Uterus (tissue), 2 donors: ENCODE measurements at regions not wholly inside any gene's neighbourhood (a gene's known extent, or its start where the extent isn't known, plus 50 kb on each side); places are given as distances from the start of the nearest gene placed in this dataset.

Experiments
- POLR2A ChIP-seq, 2 donors: fragments of 450-650 bp; IDR thresholded peaks; one replicate each; pipeline ENCODE4 v1.6.1; 2016; ENCODE audit warnings: antibody characterized with exemption in 2 of 2, mild to moderate bottlenecking in 1 of 2, moderate library complexity in 1 of 2
- TF ChIP-seq, protein P1 (sequence below), 4 experiments: fragments of 200-600 bp in 2 of 4; fragments of 450-650 bp in 2 of 4; sonication (generic) in 2 of 4; IDR thresholded peaks; one replicate each; pipeline ENCODE4 v1.5.1; 2016 to 2019; ENCODE audit warnings: antibody characterized with exemption in 4 of 4, mild to moderate bottlenecking in 2 of 4, moderate library complexity in 1 of 4

DNA sequence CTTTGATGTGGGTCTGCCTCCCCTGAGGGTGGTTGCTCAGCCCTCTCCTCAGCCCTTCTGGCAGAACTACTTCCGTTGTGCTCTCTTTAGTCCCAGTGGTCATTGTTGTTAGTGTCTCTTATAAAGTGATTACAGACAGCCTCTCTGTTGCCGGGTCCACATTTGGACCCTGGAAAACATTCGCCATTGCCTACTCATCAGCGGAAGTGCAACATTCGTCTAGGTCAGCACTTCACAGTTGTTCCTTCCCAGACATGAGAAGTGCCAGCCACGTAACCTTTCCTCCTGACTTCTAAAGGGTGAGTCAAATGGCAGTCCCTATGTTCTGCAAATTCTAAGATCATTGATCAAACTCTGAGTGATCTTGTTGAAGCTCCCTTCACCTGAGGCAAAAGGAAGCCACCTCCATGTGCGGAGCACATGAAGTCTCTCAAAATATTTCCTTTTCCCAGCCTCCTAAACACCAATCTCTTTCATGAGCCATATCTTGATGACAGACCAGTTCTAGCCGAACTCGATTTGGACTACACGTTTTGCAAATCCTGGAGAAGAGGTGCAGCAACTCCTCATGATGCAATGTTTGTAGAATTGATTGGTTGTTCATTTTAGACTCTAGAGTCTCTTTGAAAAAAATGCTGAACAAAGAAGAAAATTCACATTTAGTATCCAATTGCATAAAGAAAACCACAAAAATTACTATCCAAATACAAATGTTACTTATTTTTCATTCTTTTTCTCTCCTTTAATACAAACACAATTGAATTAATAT, 163.8 kb downstream of the RPL10L start:
- TF ChIP-seq POLR2A (IDR thresholded peaks at IDR 0.05) = no peak
- TF ChIP-seq, protein P1, sequence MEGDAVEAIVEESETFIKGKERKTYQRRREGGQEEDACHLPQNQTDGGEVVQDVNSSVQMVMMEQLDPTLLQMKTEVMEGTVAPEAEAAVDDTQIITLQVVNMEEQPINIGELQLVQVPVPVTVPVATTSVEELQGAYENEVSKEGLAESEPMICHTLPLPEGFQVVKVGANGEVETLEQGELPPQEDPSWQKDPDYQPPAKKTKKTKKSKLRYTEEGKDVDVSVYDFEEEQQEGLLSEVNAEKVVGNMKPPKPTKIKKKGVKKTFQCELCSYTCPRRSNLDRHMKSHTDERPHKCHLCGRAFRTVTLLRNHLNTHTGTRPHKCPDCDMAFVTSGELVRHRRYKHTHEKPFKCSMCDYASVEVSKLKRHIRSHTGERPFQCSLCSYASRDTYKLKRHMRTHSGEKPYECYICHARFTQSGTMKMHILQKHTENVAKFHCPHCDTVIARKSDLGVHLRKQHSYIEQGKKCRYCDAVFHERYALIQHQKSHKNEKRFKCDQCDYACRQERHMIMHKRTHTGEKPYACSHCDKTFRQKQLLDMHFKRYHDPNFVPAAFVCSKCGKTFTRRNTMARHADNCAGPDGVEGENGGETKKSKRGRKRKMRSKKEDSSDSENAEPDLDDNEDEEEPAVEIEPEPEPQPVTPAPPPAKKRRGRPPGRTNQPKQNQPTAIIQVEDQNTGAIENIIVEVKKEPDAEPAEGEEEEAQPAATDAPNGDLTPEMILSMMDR (IDR thresholded peaks at IDR 0.05) = no peak
